Liver (tissue), 8 donors: ENCODE measurements at regions not wholly inside any gene's neighbourhood (a gene's known extent, or its start where the extent isn't known, plus 50 kb on each side); places are given as distances from the start of the nearest gene placed in this dataset.

Experiments used
- DNase-seq: peaks from one replicate; pipeline ENCODE4 v3.0.0-alpha.2; 2017; ENCODE audit warnings: low spot score
- H3K27ac ChIP-seq, 2 donors: one replicate each; pipeline ENCODE4 v1.7.0; 2013; ENCODE audit warnings: inconsistent platforms in 2 of 2, low read length in 2 of 2, control low read depth in 1 of 2, low read depth in 1 of 2, mild to moderate bottlenecking in 1 of 2
- H3K27me3 ChIP-seq, 4 donors: one replicate each; pipeline versions ENCODE4 v1.6.1 to v1.7.0; 2013; ENCODE audit warnings: low read length in 3 of 4, inconsistent platforms in 1 of 4, mild to moderate bottlenecking in 1 of 4, moderate library complexity in 1 of 4; ENCODE audit not compliant: control insufficient read depth in 4 of 4, insufficient read depth in 4 of 4
- H3K36me3 ChIP-seq, 4 donors: one replicate each; pipeline versions ENCODE4 v1.6.1 to v1.7.0; 2013; ENCODE audit warnings: low read length in 3 of 4, mild to moderate bottlenecking in 3 of 4, low read depth in 1 of 4, moderate library complexity in 1 of 4; ENCODE audit not compliant: control insufficient read depth in 4 of 4, insufficient read depth in 3 of 4
- H3K4me1 ChIP-seq, 4 donors: one replicate each; pipeline versions ENCODE4 v1.6.1 to v1.7.0; 2013; ENCODE audit warnings: low read length in 3 of 4, mild to moderate bottlenecking in 3 of 4, moderate library complexity in 1 of 4; ENCODE audit not compliant: control insufficient read depth in 4 of 4, insufficient read depth in 4 of 4
- H3K4me3 ChIP-seq, 3 donors: one replicate each; pipeline versions ENCODE4 v1.6.1 to v1.7.0; 2013; ENCODE audit warnings: low read length in 3 of 3, control low read depth in 1 of 3, low read depth in 1 of 3, mild to moderate bottlenecking in 1 of 3
- H3K9ac ChIP-seq, 2 donors: one replicate each; pipeline ENCODE4 v1.7.0; 2013; ENCODE audit warnings: low read length in 2 of 2, mild to moderate bottlenecking in 2 of 2, moderate library complexity in 2 of 2, control low read depth in 1 of 2, low read depth in 1 of 2
- H3K9me3 ChIP-seq, 4 donors: one replicate each; pipeline versions ENCODE4 v1.6.1 to v1.7.0; 2013; ENCODE audit warnings: low read length in 3 of 4; ENCODE audit not compliant: control insufficient read depth in 4 of 4
- EGR1 ChIP-seq, 2 donors: IDR thresholded peaks; 2 replicates each; pipeline ENCODE4 v1.6.1; 2016 to 2018; ENCODE audit warnings: antibody characterized with exemption in 2 of 2, low read depth in 2 of 2
- FOXA1 ChIP-seq: IDR thresholded peaks from 2 replicates; pipeline ENCODE4 v1.6.1; 2016; ENCODE audit warnings: antibody characterized with exemption
- FOXA2 ChIP-seq: IDR thresholded peaks from 2 replicates; pipeline ENCODE4 v1.6.1; 2016; ENCODE audit warnings: antibody characterized with exemption
- GABPA ChIP-seq, 2 donors: IDR thresholded peaks in 1 of 2; conservative IDR thresholded peaks in 1 of 2; 2 replicates each; pipeline ENCODE4 v1.6.1; 2016; ENCODE audit warnings: antibody characterized with exemption in 2 of 2, mild to moderate bottlenecking in 1 of 2, moderate library complexity in 1 of 2
- HNF4A ChIP-seq, 2 donors: conservative IDR thresholded peaks; 2 replicates each; pipeline ENCODE4 v1.6.1; 2016; ENCODE audit warnings: antibody characterized with exemption in 2 of 2, mild to moderate bottlenecking in 2 of 2
- HNF4G ChIP-seq: IDR thresholded peaks from 2 replicates; pipeline ENCODE4 v1.6.1; 2016; ENCODE audit warnings: antibody characterized with exemption
- JUND ChIP-seq, 2 donors: IDR thresholded peaks; 2 replicates each; pipeline ENCODE4 v1.6.1; 2016; ENCODE audit warnings: antibody characterized with exemption in 2 of 2
- NR2F2 ChIP-seq: IDR thresholded peaks from 2 replicates; pipeline ENCODE4 v1.6.1; 2016; ENCODE audit warnings: antibody characterized with exemption
- RAD21 ChIP-seq, 2 donors: IDR thresholded peaks; 2 replicates each; pipeline ENCODE4 v1.6.1; 2016; ENCODE audit warnings: antibody characterized with exemption in 2 of 2, mild to moderate bottlenecking in 2 of 2
- RXRA ChIP-seq, 2 donors: IDR thresholded peaks; 2 replicates each; pipeline ENCODE4 v1.6.1; 2017 to 2018; ENCODE audit warnings: antibody characterized with exemption in 2 of 2, mild to moderate bottlenecking in 1 of 2
- SP1 ChIP-seq: IDR thresholded peaks from 2 replicates; pipeline ENCODE4 v1.6.1; 2018; ENCODE audit warnings: antibody characterized with exemption, mild to moderate bottlenecking
- TAF1 ChIP-seq: conservative IDR thresholded peaks from 2 replicates; pipeline ENCODE4 v1.6.1; 2016; ENCODE audit warnings: antibody characterized with exemption, mild to moderate bottlenecking
- YY1 ChIP-seq: IDR thresholded peaks from 2 replicates; pipeline ENCODE4 v1.6.1; 2016; ENCODE audit warnings: antibody characterized with exemption, mild to moderate bottlenecking
- WGBS: extraction: QIAGEN DNeasy Blood & Tissue Kit; methylation state at CpG from one replicate; pipeline ENCODE4 v1.1.7; 2013; 5-methylcytosine and 5-hydroxymethylcytosine counted together
- TF ChIP-seq, protein P1 (sequence below): IDR thresholded peaks from 2 replicates; pipeline ENCODE4 v1.6.1; 2016; ENCODE audit warnings: antibody characterized with exemption, mild to moderate bottlenecking
- TF ChIP-seq, protein P2 (sequence below): IDR thresholded peaks from 2 replicates; pipeline ENCODE4 v1.6.1; 2016; ENCODE audit warnings: antibody characterized with exemption
- TF ChIP-seq, protein P3 (sequence below): IDR thresholded peaks from 2 replicates; pipeline ENCODE4 v1.6.1; 2016; ENCODE audit warnings: antibody characterized with exemption
- TF ChIP-seq, protein P4 (sequence below): IDR thresholded peaks from 2 replicates; pipeline ENCODE4 v1.6.1; 2016; ENCODE audit warnings: antibody characterized with exemption
- TF ChIP-seq, protein P5 (sequence below): fragments of 150-350 bp; IDR thresholded peaks from 2 replicates; pipeline ENCODE4 v1.5.1; 2017; ENCODE audit warnings: improper control_type of control experiment, low read depth, low read length; ENCODE audit not compliant: missing input control
- donor health status: healthy.
- donor health status: healthy.
- donor health status: healthy.
- donor health status: healthy.
- donor health status: healthy.

DNA sequence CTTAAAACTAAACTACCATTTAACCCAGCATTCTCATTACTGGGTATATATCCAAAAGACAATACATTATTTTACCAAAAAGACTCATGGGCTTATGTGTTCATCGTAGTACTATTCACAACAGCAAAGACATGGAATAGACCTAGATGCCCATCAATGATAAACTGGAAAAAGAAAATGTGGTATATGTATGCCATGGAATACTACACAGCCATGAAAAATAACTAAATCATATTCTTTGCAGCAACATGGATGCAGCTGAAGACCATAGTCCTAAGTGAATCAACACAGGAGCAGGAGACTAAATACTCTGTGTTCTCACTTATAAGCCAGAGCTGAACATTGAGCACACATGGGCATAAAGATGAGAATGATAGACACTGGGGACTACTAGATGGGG, 645.1 kb upstream of the B3GALT2 start:
- Histone ChIP-seq H3K9me3 (peaks cover 0 to 5% (median 2%) of the 10 kb centered on the region in 4 donors), H3K27ac (no peak overlapping the region), H3K27me3 (no peaks in the 10 kb centered on the region), H3K4me3 (no peak overlapping the region), H3K4me1 (no peaks in the 10 kb centered on the region), H3K36me3 (no peaks in the 10 kb centered on the region), H3K9ac (no peak overlapping the region)
- TF ChIP-seq HNF4A (conservative IDR thresholded peaks at IDR 0.05) (no peak), GABPA (IDR thresholded peaks at IDR 0.05 in 1 of 2, conservative IDR thresholded peaks at IDR 0.05 in 1 of 2) (no peak), NR2F2 (no peak), TAF1 (no peak)
- TF ChIP-seq, protein P1, sequence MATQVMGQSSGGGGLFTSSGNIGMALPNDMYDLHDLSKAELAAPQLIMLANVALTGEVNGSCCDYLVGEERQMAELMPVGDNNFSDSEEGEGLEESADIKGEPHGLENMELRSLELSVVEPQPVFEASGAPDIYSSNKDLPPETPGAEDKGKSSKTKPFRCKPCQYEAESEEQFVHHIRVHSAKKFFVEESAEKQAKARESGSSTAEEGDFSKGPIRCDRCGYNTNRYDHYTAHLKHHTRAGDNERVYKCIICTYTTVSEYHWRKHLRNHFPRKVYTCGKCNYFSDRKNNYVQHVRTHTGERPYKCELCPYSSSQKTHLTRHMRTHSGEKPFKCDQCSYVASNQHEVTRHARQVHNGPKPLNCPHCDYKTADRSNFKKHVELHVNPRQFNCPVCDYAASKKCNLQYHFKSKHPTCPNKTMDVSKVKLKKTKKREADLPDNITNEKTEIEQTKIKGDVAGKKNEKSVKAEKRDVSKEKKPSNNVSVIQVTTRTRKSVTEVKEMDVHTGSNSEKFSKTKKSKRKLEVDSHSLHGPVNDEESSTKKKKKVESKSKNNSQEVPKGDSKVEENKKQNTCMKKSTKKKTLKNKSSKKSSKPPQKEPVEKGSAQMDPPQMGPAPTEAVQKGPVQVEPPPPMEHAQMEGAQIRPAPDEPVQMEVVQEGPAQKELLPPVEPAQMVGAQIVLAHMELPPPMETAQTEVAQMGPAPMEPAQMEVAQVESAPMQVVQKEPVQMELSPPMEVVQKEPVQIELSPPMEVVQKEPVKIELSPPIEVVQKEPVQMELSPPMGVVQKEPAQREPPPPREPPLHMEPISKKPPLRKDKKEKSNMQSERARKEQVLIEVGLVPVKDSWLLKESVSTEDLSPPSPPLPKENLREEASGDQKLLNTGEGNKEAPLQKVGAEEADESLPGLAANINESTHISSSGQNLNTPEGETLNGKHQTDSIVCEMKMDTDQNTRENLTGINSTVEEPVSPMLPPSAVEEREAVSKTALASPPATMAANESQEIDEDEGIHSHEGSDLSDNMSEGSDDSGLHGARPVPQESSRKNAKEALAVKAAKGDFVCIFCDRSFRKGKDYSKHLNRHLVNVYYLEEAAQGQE, result no peak
- TF ChIP-seq, protein P2, sequence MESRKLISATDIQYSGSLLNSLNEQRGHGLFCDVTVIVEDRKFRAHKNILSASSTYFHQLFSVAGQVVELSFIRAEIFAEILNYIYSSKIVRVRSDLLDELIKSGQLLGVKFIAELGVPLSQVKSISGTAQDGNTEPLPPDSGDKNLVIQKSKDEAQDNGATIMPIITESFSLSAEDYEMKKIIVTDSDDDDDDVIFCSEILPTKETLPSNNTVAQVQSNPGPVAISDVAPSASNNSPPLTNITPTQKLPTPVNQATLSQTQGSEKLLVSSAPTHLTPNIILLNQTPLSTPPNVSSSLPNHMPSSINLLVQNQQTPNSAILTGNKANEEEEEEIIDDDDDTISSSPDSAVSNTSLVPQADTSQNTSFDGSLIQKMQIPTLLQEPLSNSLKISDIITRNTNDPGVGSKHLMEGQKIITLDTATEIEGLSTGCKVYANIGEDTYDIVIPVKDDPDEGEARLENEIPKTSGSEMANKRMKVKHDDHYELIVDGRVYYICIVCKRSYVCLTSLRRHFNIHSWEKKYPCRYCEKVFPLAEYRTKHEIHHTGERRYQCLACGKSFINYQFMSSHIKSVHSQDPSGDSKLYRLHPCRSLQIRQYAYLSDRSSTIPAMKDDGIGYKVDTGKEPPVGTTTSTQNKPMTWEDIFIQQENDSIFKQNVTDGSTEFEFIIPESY, result no peak
- TF ChIP-seq, protein P3, sequence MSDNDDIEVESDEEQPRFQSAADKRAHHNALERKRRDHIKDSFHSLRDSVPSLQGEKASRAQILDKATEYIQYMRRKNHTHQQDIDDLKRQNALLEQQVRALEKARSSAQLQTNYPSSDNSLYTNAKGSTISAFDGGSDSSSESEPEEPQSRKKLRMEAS, result no peak
- no peak for DNase-seq
- 86% methylated on average over 1 of the region's 1 CpG for WGBS

DNA sequence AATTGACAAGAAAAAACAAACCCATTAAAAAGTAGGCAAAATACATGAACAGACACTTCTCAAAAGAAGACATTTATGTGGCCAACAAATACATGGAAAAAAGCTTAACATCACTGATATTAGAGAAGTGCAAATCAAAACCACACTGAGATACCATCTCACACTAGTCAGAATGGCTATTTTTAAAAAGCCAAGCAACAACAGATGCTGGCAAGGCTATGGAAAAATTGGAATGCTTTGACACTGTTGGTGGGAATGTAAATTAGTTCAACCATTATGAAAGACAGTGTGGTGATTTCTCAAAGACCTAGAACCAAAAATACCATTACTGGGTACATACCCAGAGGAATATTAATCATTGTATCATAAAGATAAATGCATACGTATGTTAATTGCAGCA, 641.1 kb upstream of the B3GALT2 start:
- no peaks in the 10 kb centered on the region for H3K36me3 ChIP-seq
- TF ChIP-seq FOXA1 (no peak), SP1 (no peak), YY1 (no peak), GABPA (IDR thresholded peaks at IDR 0.05 in 1 of 2, conservative IDR thresholded peaks at IDR 0.05 in 1 of 2) (no peak), JUND (IDR thresholded peaks at IDR 0.05) (no peak), HNF4A (conservative IDR thresholded peaks at IDR 0.05) (no peak), HNF4G (no peak), NR2F2 (no peak), TAF1 (no peak), EGR1 (IDR thresholded peaks at IDR 0.05; ENCODE audit: low read depth in 2 of 2) (no peak), RAD21 (IDR thresholded peaks at IDR 0.05) (no peak), RXRA (IDR thresholded peaks at IDR 0.05) (no peak), FOXA2 (no peak)
- TF ChIP-seq, protein P2, result no peak
- TF ChIP-seq, protein P4, sequence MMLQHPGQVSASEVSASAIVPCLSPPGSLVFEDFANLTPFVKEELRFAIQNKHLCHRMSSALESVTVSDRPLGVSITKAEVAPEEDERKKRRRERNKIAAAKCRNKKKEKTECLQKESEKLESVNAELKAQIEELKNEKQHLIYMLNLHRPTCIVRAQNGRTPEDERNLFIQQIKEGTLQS, result no peak
- TF ChIP-seq, protein P3, result no peak
- TF ChIP-seq, protein P5, sequence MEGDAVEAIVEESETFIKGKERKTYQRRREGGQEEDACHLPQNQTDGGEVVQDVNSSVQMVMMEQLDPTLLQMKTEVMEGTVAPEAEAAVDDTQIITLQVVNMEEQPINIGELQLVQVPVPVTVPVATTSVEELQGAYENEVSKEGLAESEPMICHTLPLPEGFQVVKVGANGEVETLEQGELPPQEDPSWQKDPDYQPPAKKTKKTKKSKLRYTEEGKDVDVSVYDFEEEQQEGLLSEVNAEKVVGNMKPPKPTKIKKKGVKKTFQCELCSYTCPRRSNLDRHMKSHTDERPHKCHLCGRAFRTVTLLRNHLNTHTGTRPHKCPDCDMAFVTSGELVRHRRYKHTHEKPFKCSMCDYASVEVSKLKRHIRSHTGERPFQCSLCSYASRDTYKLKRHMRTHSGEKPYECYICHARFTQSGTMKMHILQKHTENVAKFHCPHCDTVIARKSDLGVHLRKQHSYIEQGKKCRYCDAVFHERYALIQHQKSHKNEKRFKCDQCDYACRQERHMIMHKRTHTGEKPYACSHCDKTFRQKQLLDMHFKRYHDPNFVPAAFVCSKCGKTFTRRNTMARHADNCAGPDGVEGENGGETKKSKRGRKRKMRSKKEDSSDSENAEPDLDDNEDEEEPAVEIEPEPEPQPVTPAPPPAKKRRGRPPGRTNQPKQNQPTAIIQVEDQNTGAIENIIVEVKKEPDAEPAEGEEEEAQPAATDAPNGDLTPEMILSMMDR, result no peak
- TF ChIP-seq, protein P1, result no peak
- 93% methylated on average over 1 of the region's 1 CpG for whole genome bisulfite sequencing
- no peak overlapping the region for H3K9ac ChIP-seq
- no peaks in the 10 kb centered on the region for H3K27me3 ChIP-seq
- no peak for DNase-seq
- H3K9me3 ChIP-seq, result peaks cover 0 to 5% (median 2%) of the 10 kb centered on the region in 4 donors
- H3K27ac ChIP-seq, result no peak overlapping the region
- no peak overlapping the region for H3K4me3 ChIP-seq
- H3K4me1 ChIP-seq, result no peaks in the 10 kb centered on the region
